HG03378 (cell line): ENCODE measurements at regions not wholly inside any gene's neighbourhood (a gene's known extent, or its start where the extent isn't known, plus 50 kb on each side); places are given as distances from the start of the nearest gene placed in this dataset.
"Not testable (repeated sequence)": the region's sequence is repeated elsewhere in the genome, so short reads cannot be mapped to it uniquely, and the experiment has no call there.

Experiments used
- ATAC-seq: cut with Tn5 transposase; IDR thresholded peaks from one replicate; pipeline ENCODE4 v1.9.1; 2021; ENCODE audit warnings: mild to moderate bottlenecking, moderate library complexity; ENCODE audit not compliant: unreplicated experiment

- no peak for ATAC-seq
Measured at GRCh38 chr6:156231026-156231765, 546.0 kb upstream of the ARID1B start.

GRCh38 chr6:156219973-156220372, 557.2 kb upstream of the ARID1B start:
- ATAC-seq = no peak

- ATAC-seq = no peak
Measured at GRCh38 chr6:156205678-156206077, 571.5 kb upstream of the ARID1B start.

GRCh38 chr6:156199182-156199581, 578.0 kb upstream of the ARID1B start:
- no peak for ATAC-seq

DNA sequence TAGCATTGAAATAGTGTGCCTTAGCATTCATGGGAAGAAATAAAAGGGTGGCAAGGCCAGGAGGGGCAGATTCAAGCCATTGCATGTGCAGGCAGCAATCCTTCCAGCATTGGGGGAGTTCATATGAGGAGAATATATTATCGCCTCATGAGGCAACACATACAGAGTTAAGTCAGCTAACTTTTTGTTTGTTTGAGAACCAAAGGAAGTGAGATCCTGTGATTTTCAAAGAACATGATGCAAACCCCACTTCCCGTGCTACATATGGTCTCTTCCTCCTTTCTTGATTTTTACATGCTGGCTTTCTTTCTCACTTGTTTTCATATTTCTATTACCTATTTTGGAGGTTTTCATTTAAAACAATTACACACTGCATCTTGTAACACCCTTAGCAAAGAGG, 579.7 kb upstream of the ARID1B start:
- no peak for ATAC-seq

DNA sequence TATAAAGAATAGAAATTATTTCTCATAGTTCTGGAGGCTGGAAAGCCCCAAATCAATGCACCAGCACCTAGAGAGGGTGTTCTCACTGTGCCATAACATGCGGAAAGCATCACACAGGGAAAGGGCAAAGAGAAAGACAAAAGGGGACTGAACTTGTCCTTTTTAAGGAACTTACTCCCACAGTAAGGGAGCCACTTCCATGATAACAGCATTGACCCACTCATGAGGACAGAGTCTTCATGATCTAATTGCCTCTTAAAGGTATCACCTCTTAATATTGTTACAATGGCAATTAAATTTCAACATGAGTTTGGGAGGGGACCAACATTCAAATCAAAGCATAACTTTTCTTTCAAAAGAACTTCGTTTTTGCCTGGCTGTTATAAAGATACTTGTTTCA, 582.2 kb upstream of the ARID1B start:
- no peak for ATAC-seq

DNA sequence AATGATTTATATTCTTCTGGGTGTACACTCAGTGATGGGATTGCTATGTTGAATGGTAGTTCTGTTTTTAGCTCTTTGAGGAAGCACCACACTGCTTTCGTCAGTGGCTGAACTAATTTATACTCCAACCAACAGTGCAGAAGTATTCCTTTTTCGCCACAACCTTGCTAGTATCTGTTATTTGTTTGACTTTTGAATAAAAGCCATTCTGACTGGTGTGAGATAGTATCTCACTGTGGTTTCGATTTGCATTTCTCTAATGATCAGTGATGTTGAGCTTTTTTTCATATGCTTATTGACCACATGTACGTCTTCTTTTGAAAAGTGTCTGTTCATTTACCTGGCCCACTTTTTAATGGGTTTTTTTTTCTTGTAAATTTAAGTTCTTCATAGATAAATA, 583.8 kb upstream of the ARID1B start:
- ATAC-seq = no peak

GRCh38 chr6:156191895-156192294, 585.3 kb upstream of the ARID1B start:
- peak; percentile 47 for ATAC-seq

DNA sequence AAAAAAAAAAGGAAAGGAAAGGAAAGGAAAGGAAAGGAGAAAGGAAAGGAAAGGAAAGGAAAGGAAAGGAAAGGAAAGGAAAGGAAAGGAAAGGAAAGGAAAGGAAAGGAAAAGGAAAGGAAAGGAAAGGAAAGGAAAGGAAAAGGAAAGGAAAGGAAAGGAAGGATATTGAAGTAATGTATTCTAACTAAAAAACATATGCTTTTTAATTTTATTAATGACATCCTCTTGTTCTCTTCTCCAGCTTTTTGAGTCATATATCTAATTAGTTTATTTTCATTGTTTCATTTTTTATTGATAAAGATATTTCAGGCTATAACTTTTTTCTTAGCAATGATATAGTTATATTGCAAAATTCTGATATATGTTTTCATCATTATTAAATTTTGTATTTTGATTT, 585.8 kb upstream of the ARID1B start:
- not testable (repeated sequence) for ATAC-seq

DNA sequence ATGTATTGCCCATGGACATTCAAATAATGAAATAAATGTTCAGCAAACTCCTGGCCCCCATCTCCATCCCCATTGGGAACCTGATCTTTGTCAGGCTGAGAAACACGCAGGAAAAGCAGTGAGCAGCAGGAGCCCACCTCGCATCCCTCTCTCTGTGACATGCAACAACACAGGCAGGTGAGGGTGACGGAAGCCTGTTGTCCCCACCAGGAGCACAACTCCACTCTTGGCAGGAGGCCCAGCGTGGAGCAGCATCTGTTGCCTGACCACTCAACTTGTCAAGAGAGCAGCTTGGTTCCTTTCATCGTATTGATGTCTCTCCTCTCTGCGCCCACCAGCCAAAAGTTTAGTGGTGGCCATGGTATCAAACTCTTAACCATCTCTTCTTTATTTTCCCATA, 586.9 kb upstream of the ARID1B start:
- ATAC-seq = no peak

- no peak for ATAC-seq
Measured at GRCh38 chr6:156189714-156190113, 587.5 kb upstream of the ARID1B start.

DNA sequence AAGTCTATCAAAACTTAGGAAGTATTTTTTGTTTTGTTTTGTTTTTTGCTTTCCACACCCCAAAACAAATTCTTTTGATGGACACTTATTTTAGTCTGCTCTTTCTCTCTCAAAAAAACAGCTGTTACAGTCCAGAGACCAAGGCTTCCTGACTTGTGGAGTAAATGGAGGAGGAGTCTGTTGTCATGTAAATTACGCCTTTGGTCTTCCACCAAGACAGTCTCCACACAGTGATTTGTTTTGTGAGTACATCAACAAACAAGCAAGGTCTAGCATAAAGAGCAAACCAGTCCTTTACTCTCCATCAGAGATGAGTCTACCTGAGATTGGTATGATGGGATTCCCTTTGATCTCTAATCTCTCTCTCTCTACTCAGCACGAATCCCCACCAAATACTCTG, 588.0 kb upstream of the ARID1B start:
- ATAC-seq = no peak

DNA sequence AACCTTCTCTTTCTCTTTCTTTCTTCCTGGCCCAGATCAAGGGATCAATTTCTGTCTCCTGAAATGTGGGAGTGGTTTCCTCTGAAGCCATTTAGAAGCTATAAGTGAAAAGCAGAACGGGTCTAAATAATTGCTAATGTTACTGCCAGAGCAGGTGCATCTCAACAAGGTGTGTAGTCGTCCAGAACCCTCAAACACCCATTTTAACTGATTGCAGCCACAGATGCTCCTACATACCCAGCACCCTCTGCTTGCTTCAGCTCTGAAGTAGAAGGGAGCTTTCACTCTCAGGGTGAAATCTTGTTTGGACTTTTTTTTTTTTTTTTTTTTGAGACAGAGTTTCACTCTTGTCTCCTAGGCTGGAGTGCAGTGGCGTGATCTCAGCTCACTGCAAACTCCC, 592.1 kb upstream of the ARID1B start:
- ATAC-seq = no peak

DNA sequence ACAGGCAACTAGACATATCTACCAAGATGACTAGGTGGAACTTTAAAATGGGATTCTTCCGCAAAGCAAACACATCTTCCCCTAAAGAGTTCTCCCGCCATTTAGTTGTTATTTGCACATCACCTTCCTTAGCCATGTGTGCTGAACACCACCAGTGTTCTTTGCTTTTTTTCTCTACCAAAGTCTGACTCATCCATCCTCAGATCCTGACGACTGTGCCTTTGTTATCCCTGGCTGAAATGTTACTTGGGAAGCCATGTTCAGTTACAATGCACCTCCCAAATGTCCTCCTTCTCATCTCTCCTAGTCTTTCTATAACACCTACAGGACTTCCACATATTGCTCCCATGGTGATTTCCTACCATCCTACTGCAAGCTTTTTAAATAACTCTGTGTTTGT, 593.5 kb upstream of the ARID1B start:
- no peak for ATAC-seq

GRCh38 chr6:156182356-156182755, 594.8 kb upstream of the ARID1B start:
- no peak for ATAC-seq

DNA sequence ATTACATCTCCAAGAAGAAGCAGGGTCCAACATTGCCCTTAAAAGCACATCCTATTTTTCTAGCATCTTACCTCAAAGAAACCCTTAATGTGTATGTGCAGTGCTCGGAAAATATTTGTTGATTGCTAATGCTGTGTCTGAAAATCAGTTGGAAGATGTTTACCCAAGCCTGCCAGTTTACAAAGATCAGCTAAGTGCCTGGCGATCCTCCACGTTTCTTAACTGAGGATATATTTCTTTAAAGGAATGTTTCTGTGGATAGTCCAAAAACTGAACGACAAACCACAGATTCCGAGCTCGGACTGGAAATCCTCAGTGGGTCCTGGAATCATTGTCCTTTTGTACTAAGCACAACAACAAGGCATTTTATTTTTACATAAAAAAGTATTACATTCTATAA, 595.7 kb upstream of the ARID1B start:
- no peak for ATAC-seq

- no peak for ATAC-seq
Measured at GRCh38 chr6:156175971-156176421, 601.2 kb upstream of the ARID1B start.

DNA sequence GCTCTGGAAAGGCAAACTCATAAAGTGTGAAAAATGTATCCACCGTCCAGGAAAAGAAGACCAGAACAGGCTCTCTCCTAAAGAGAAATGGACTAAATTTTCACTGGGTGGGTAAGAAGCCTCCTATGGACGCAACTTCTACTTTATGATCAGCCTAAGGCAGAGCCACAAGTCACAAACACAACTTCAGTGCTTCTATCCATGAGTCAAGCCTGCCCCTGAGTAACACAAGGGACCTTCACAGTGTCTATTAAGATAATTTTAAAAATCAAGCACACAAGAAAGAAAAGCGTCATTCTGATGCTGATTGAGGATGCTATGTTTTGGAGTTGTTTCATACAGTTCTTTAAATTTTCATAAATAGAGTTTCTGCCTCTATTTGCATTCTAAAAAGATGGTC, 601.7 kb upstream of the ARID1B start:
- no peak for ATAC-seq

DNA sequence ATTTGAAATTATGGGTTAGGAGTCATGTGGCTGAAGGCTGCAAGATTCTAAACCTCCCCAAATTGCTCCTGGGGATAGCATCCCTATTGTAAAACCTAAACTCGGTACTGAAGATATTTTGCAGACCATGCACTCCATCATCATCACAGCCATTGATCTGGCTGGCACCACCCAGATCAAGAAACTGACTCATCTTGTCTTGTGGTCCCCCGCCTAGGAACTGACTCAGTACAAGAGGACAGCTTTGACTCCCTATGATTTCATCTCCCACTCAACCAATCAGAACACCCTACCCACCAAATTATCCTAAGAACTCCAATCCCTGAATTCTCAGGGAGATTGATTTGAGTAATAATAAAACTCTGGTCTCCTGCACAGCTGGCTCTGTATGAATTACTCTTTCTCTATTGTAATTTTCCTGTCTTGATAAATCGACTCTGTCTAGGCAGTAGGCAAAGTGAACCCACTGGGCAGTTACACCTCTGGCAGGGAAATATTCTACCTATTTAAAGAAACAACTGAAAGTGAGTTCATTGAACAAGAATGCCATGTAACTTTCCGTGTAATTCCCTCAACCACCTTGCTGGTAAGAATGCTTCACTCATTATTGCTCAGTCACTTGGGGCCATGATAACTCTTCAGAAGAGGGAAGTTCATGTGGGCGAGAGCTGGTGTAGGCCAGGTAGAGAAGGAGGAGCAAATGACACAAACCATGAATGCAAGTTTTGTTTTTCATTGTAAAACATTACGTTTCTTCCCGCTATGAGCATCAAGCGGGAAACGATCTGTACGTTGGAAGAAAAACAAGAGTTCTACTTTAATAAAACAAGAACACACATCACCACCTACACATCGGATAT, 602.9 kb upstream of the ARID1B start:
- ATAC-seq = no peak

GRCh38 chr6:156169371-156169770, 607.8 kb upstream of the ARID1B start:
- ATAC-seq = no peak

GRCh38 chr6:156167625-156168071, 609.5 kb upstream of the ARID1B start:
- ATAC-seq = no peak

GRCh38 chr6:156167016-156167624, 610.1 kb upstream of the ARID1B start:
- ATAC-seq = no peak
